ENCODE measurements at regions not wholly inside any gene's neighbourhood (a gene's known extent, or its start where the extent isn't known, plus 50 kb on each side); places are given as distances from the start of the nearest gene placed in this dataset.

- TF ChIP-seq, protein P1, sequence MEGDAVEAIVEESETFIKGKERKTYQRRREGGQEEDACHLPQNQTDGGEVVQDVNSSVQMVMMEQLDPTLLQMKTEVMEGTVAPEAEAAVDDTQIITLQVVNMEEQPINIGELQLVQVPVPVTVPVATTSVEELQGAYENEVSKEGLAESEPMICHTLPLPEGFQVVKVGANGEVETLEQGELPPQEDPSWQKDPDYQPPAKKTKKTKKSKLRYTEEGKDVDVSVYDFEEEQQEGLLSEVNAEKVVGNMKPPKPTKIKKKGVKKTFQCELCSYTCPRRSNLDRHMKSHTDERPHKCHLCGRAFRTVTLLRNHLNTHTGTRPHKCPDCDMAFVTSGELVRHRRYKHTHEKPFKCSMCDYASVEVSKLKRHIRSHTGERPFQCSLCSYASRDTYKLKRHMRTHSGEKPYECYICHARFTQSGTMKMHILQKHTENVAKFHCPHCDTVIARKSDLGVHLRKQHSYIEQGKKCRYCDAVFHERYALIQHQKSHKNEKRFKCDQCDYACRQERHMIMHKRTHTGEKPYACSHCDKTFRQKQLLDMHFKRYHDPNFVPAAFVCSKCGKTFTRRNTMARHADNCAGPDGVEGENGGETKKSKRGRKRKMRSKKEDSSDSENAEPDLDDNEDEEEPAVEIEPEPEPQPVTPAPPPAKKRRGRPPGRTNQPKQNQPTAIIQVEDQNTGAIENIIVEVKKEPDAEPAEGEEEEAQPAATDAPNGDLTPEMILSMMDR (IDR thresholded peaks at IDR 0.05): no peak
- no peak for TF ChIP-seq POLR2A (IDR thresholded peaks at IDR 0.05)
Measured at GRCh38 chr1:94688646-94689045, 131.5 kb upstream of the SLC44A3 start.

All from thyroid gland (tissue), 4 donors.